Gastrocnemius medialis (tissue), 4 donors: ENCODE measurements at regions not wholly inside any gene's neighbourhood (a gene's known extent, or its start where the extent isn't known, plus 50 kb on each side); places are given as distances from the start of the nearest gene placed in this dataset.

Source experiments
- POLR2A ChIP-seq, 2 donors: fragments of 450-650 bp; IDR thresholded peaks; one replicate each; pipeline ENCODE4 v1.6.1; 2017; ENCODE audit warnings: antibody characterized with exemption in 2 of 2, mild to moderate bottlenecking in 2 of 2, moderate library complexity in 2 of 2
- TF ChIP-seq, protein P1 (sequence below), 5 experiments: fragments of 450-650 bp in 3 of 5; fragments of 200-600 bp in 2 of 5; sonication (generic) in 2 of 5; IDR thresholded peaks in 4 of 5; conservative IDR thresholded peaks in 1 of 5; 1 replicate in 4 of 5; 2 replicates in 1 of 5; pipeline ENCODE4 v1.5.1; 2016 to 2019; ENCODE audit warnings: antibody characterized with exemption in 5 of 5, mild to moderate bottlenecking in 3 of 5, moderate library complexity in 3 of 5

DNA sequence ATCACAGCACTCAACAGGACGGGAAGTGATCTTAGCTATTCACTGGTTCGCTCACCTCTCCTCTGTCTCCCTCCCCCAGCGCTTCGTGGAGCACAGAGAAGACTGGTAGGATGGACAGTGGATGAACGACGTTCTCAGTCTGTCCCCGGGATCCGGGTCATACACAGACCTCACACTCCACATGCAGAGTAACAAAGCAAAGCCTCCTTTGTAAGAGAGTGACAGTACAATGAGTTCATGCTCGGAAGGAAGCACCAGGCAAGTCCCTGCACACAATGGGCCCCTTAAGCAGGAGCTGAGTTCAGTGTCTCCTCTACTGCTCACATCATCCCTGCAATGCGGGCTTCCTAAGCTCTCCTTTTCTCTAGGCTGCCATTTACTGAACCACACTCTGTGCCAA, 356.9 kb downstream of the C16orf95 start:
- TF ChIP-seq POLR2A (IDR thresholded peaks at IDR 0.05): no peak
- TF ChIP-seq, protein P1, sequence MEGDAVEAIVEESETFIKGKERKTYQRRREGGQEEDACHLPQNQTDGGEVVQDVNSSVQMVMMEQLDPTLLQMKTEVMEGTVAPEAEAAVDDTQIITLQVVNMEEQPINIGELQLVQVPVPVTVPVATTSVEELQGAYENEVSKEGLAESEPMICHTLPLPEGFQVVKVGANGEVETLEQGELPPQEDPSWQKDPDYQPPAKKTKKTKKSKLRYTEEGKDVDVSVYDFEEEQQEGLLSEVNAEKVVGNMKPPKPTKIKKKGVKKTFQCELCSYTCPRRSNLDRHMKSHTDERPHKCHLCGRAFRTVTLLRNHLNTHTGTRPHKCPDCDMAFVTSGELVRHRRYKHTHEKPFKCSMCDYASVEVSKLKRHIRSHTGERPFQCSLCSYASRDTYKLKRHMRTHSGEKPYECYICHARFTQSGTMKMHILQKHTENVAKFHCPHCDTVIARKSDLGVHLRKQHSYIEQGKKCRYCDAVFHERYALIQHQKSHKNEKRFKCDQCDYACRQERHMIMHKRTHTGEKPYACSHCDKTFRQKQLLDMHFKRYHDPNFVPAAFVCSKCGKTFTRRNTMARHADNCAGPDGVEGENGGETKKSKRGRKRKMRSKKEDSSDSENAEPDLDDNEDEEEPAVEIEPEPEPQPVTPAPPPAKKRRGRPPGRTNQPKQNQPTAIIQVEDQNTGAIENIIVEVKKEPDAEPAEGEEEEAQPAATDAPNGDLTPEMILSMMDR (IDR thresholded peaks at IDR 0.05 in 4 of 5, conservative IDR thresholded peaks at IDR 0.05 in 1 of 5): no peak
